ENCODE measurements at regions not wholly inside any gene's neighbourhood (a gene's known extent, or its start where the extent isn't known, plus 50 kb on each side); places are given as distances from the start of the nearest gene placed in this dataset.

GRCh38 chr11:45037434-45038005 is 86.8 kb upstream of the TP53I11 start:
- no peak for DNase-seq

- DNase-seq, result no peak
Measured at GRCh38 chr11:45038923-45039322, 88.2 kb upstream of the TP53I11 start.

GRCh38 chr11:45041596-45041995 is 90.9 kb upstream of the TP53I11 start:
- DNase-seq, result no peak

- DNase-seq, result no peak
Measured at GRCh38 chr11:45042560-45042959, 91.9 kb upstream of the TP53I11 start.

- DNase-seq, result no peak
Measured at GRCh38 chr11:45043755-45044475, 93.2 kb upstream of the TP53I11 start.

GRCh38 chr11:45045683-45046471 is 95.2 kb upstream of the TP53I11 start:
- peak; percentile 6 for DNase-seq

- no peak for DNase-seq
Measured at GRCh38 chr11:45048313-45048841, 97.7 kb upstream of the TP53I11 start.

- DNase-seq, result no peak
Measured at GRCh38 chr11:45048870-45049691, 97.4 kb upstream of the PRDM11 start.

GRCh38 chr11:45050111-45050510 is 96.3 kb upstream of the PRDM11 start:
- DNase-seq, result no peak

- DNase-seq, result no peak
Measured at GRCh38 chr11:45051621-45052020, 94.8 kb upstream of the PRDM11 start.

GRCh38 chr11:45052361-45052760 is 94.1 kb upstream of the PRDM11 start:
- no peak for DNase-seq

GRCh38 chr11:45053736-45054446 is 92.5 kb upstream of the PRDM11 start:
- DNase-seq, result no peak

GRCh38 chr11:45054956-45055355 is 91.5 kb upstream of the PRDM11 start:
- DNase-seq, result no peak

GRCh38 chr11:45056529-45056928 is 89.9 kb upstream of the PRDM11 start:
- DNase-seq, result no peak

- no peak for DNase-seq
Measured at GRCh38 chr11:45057938-45058646, 88.3 kb upstream of the PRDM11 start.

GRCh38 chr11:45058647-45058950 is 87.8 kb upstream of the PRDM11 start:
- DNase-seq, result no peak

- DNase-seq, result no peak
Measured at GRCh38 chr11:45060707-45061106, 85.7 kb upstream of the PRDM11 start.

GRCh38 chr11:45061641-45062040 is 84.8 kb upstream of the PRDM11 start:
- no peak for DNase-seq

GRCh38 chr11:45062115-45062514 is 84.3 kb upstream of the PRDM11 start:
- DNase-seq, result no peak

- DNase-seq, result no peak
Measured at GRCh38 chr11:45062974-45063635, 83.3 kb upstream of the PRDM11 start.

- no peak for DNase-seq
Measured at GRCh38 chr11:45063669-45064068, 82.8 kb upstream of the PRDM11 start.
